T-helper 17 cell (primary cell): ENCODE measurements at regions not wholly inside any gene's neighbourhood (a gene's known extent, or its start where the extent isn't known, plus 50 kb on each side); places are given as distances from the start of the nearest gene placed in this dataset.

Experiments
- ATAC-seq: fragments of 150-1000 bp; cut with Tn5 transposase; 2 replicates; pipeline ENCODE4 v1.10.0; 2021; ENCODE audit warnings: mild to moderate bottlenecking, moderate library complexity
- DNase-seq, 3 donors: peaks; one replicate each; pipeline versions ENCODE4 v3.0.0 to v3.0.0-alpha.2; 2020 to 2021
- H3K9me3 ChIP-seq: one replicate; pipeline ENCODE4 v1.7.0; 2013; ENCODE audit warnings: low read length, mild to moderate bottlenecking; ENCODE audit not compliant: control insufficient read depth, poor library complexity, severe bottlenecking
- H3K27ac Mint-ChIP-seq: one replicate; pipeline ENCODE4 v1.8.0; 2022; ENCODE audit warnings: mild to moderate bottlenecking, moderate library complexity, mixed read lengths
- H3K27me3 Mint-ChIP-seq: one replicate; pipeline ENCODE4 v1.8.0; 2022; ENCODE audit warnings: mixed read lengths
- H3K36me3 Mint-ChIP-seq: one replicate; pipeline ENCODE4 v1.8.0; 2022; ENCODE audit warnings: low read depth, mixed read lengths
- H3K4me1 Mint-ChIP-seq: one replicate; pipeline ENCODE4 v1.8.0; 2022; ENCODE audit warnings: mild to moderate bottlenecking, mixed read lengths
- H3K4me3 Mint-ChIP-seq: one replicate; pipeline ENCODE4 v1.8.0; 2022; ENCODE audit warnings: mild to moderate bottlenecking, moderate library complexity, mixed read lengths

- H3K27ac Mint-ChIP-seq: no peak overlapping the region
- ATAC-seq (no peak), DNase-seq (no peak)
- no peak overlapping the region for H3K4me3 Mint-ChIP-seq
- H3K36me3 Mint-ChIP-seq: no peaks in the 10 kb centered on the region
- H3K9me3 ChIP-seq: no peaks in the 10 kb centered on the region
- H3K27me3 Mint-ChIP-seq: peaks cover 46% of the 10 kb centered on the region
- no peaks in the 10 kb centered on the region for H3K4me1 Mint-ChIP-seq
These were observed 113.5 kb downstream of the RIPK4 start for GRCh38 chr21:41653243-41653953.

DNA sequence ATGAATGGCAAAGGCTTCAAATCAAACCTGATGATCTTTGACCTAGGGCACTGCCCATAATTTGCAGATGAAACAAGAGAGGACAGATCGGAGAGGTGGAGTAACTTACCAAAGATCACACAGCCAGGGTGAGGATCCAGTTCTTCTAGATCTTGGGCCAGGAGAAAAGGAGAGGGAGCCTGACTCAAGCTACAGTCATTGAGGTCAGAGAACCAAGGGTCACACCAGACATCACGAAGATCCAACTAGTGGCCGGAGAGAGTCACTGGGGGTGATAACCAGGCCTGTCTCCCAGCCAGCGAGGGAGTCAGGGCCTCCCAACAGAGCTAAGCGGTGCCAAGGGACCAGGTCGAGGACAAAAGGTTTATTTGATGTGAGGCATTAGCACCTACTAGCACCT is 115.0 kb downstream of the RIPK4 start:
- Mint-ChIP-seq H3K36me3 (no peaks in the 10 kb centered on the region), H3K27ac (no peak overlapping the region), H3K4me1 (no peaks in the 10 kb centered on the region), H3K4me3 (no peak overlapping the region), H3K27me3 (peaks cover 48% of the 10 kb centered on the region)
- no peak for ATAC-seq
- H3K9me3 ChIP-seq: no peaks in the 10 kb centered on the region
- DNase-seq: no peak

DNA sequence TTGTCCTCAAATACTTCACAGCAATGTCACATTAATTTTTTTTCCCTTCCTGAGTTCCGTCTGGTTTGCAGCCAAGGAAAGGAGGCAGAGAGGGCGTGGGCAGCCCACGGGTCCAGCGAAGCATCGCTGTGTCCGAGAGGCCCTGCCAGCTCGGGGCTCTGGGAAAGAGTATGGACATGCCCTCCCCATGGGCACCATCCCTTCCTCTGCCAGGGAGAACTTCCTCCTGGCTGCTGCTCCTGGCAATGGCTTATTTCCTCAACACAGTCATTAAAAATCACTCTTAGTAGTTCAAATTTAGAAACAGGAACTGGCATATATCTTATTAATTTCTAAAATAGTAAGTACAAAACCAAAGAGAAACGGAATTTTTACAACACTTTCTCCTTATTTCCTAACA is 115.4 kb downstream of the RIPK4 start:
- Mint-ChIP-seq H3K36me3 (no peaks in the 10 kb centered on the region), H3K27ac (no peak overlapping the region), H3K27me3 (peaks cover 46% of the 10 kb centered on the region), H3K4me3 (no peak overlapping the region), H3K4me1 (no peaks in the 10 kb centered on the region)
- no peak for DNase-seq
- H3K9me3 ChIP-seq: no peaks in the 10 kb centered on the region
- ATAC-seq: no peak

GRCh38 chr21:41650526-41651145 is 116.2 kb downstream of the RIPK4 start:
- Mint-ChIP-seq H3K4me1 (no peaks in the 10 kb centered on the region), H3K27me3 (peaks cover 42% of the 10 kb centered on the region), H3K27ac (no peak overlapping the region), H3K4me3 (no peak overlapping the region), H3K36me3 (no peaks in the 10 kb centered on the region)
- ATAC-seq: no peak
- DNase-seq: no peak
- H3K9me3 ChIP-seq: no peaks in the 10 kb centered on the region

DNA sequence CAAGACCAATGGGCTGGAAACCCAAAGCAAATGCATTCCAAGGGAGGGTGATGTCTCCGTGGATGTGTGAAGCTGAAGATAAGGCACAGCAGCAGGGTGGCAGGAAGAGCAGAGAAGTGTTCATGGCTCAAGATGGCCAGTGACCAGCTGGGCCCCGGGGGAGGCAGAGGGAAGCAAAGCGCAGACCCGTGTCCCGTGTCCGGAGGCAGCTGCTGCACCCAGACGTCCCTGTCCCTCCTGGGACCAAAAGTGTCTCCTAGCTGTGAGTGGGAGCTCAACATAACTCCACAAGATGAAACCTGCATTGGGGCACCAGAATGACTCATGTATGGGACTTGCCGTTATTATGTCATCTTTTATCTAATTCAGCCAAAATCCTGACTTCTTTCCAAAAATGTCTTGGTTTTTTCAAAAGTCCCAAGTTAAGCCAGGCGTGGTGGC is 118.2 kb downstream of the RIPK4 start:
- Mint-ChIP-seq H3K4me1 (no peaks in the 10 kb centered on the region), H3K27me3 (peaks cover 29% of the 10 kb centered on the region), H3K4me3 (no peak overlapping the region), H3K36me3 (no peaks in the 10 kb centered on the region), H3K27ac (no peak overlapping the region)
- no peak for ATAC-seq
- H3K9me3 ChIP-seq: no peaks in the 10 kb centered on the region
- DNase-seq: no peak

DNA sequence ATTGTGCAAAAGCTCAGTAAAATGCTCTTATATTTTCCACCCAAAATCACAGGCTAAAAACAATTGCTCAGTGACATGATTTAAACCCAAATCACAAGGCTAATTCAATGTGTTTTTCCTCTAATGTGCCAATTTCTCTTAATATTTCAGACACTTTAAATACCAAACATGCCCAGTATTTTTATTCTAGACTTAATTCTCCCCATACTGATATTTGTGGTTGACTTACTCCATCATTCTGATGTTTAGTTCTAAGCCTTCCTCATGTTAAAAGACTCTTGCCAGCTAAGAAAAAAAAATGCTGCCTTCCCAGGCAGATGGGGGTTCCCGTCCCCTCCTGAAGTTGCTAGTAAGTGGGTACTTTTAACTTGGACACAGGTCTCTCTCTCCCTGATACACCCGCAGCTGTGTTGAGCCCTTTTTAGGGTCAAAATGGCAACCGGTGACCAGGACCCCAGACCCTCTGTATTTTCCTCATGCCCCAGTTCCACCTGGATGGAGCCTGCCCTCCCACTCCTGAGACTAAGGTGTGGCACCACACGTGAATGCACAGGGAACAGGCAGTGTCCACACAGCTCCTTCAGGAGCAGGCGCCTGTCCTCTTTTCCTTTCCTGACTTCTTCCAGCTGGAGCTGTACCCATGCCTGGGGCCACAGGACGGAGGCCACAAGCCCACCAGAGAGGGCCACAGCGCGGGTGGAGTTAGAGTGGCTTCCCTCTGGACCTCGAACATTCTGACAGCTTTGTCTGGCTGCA is 118.9 kb downstream of the RIPK4 start:
- H3K9me3 ChIP-seq: no peaks in the 10 kb centered on the region
- Mint-ChIP-seq H3K4me1 (no peaks in the 10 kb centered on the region), H3K4me3 (no peak overlapping the region), H3K36me3 (no peaks in the 10 kb centered on the region), H3K27me3 (peaks cover 35% of the 10 kb centered on the region), H3K27ac (no peak overlapping the region)
- DNase-seq: no peak
- no peak for ATAC-seq

GRCh38 chr21:41643246-41643966 is 123.4 kb downstream of the RIPK4 start:
- DNase-seq (no peak), ATAC-seq (no peak)
- H3K36me3 Mint-ChIP-seq: no peaks in the 10 kb centered on the region
- H3K27ac Mint-ChIP-seq: no peak overlapping the region
- H3K27me3 Mint-ChIP-seq: peaks cover 53% of the 10 kb centered on the region
- no peaks in the 10 kb centered on the region for H3K9me3 ChIP-seq
- H3K4me1 Mint-ChIP-seq: no peaks in the 10 kb centered on the region
- no peak overlapping the region for H3K4me3 Mint-ChIP-seq

GRCh38 chr21:41641821-41642701 is 124.8 kb downstream of the RIPK4 start:
- DNase-seq (no peak), ATAC-seq (no peak)
- peaks cover 45% of the 10 kb centered on the region for H3K27me3 Mint-ChIP-seq
- no peak overlapping the region for H3K4me3 Mint-ChIP-seq
- no peaks in the 10 kb centered on the region for H3K9me3 ChIP-seq
- no peaks in the 10 kb centered on the region for H3K36me3 Mint-ChIP-seq
- no peak overlapping the region for H3K27ac Mint-ChIP-seq
- H3K4me1 Mint-ChIP-seq: no peaks in the 10 kb centered on the region

- no peaks in the 10 kb centered on the region for H3K36me3 Mint-ChIP-seq
- no peak overlapping the region for H3K4me3 Mint-ChIP-seq
- peaks cover 45% of the 10 kb centered on the region for H3K27me3 Mint-ChIP-seq
- no peak for DNase-seq
- no peak for ATAC-seq
- H3K27ac Mint-ChIP-seq: no peak overlapping the region
- H3K9me3 ChIP-seq: no peaks in the 10 kb centered on the region
- no peaks in the 10 kb centered on the region for H3K4me1 Mint-ChIP-seq
These were observed 125.4 kb downstream of the RIPK4 start for GRCh38 chr21:41641510-41641815.

DNA sequence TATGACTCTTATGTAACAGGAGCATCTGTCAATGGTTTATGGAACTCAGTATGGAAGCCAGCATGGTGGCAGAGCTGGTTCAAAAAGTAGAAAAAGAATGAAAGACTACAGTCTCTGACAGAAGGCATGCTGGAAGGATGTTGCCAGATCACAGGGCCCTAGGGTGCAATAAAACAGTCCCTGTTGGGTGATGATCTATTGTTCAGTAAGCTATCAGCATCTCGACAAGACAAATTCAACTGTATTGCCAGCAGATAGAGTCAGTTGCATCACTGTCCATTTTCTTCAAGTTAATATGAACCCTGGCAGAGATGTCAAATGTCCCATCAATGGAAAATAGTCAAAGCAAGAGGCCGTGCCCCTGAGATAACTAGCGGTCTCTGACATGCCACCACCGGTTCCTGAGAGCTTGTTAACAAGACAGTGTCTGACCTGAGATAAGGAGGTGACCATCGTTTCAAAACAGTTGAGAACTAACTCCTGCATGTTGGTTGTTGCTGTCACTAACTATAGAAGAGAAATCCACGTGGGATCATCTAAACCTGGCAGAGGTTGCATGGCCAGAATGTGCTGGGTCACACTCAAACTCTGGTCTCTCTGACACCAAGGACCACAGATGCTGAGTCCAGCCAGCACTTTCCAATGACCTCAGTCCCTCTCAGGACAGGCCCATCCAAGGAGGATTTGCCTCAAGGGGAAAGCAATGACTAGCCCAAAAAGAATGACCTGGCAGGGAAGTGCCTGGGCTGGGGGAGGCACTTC is 125.9 kb downstream of the RIPK4 start:
- no peaks in the 10 kb centered on the region for H3K9me3 ChIP-seq
- Mint-ChIP-seq H3K27ac (no peak overlapping the region), H3K36me3 (no peaks in the 10 kb centered on the region), H3K4me3 (no peak overlapping the region), H3K4me1 (no peaks in the 10 kb centered on the region), H3K27me3 (peaks cover 45% of the 10 kb centered on the region)
- ATAC-seq (no peak), DNase-seq (no peak)

DNA sequence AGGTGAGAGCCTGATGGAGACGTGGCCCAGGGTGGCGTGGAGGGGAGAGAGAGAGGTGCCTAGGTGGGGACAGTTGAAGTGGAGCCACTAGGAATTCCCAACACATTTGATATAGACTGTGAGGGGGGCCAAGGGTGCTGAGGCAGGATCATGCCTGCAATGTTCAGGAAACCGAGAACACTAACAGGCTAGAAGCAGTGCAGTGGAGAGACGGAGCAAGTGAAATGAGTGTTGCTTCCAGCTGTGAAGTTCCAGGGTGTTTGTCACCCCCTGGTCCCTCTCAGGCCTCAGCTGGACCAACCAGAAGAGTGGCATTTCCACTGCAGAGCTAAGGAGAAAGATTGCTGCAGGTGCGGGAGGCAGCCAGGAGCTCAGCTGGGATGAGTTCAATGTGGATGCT is 127.1 kb downstream of the RIPK4 start:
- Mint-ChIP-seq H3K27me3 (peaks cover 45% of the 10 kb centered on the region), H3K4me1 (no peaks in the 10 kb centered on the region), H3K4me3 (no peak overlapping the region), H3K27ac (no peak overlapping the region), H3K36me3 (peaks cover 3% of the 10 kb centered on the region)
- H3K9me3 ChIP-seq: no peaks in the 10 kb centered on the region
- ATAC-seq: no peak
- no peak for DNase-seq

GRCh38 chr21:41639336-41639735 is 127.5 kb downstream of the RIPK4 start:
- Mint-ChIP-seq H3K27me3 (peaks cover 45% of the 10 kb centered on the region), H3K36me3 (peaks cover 3% of the 10 kb centered on the region), H3K4me1 (no peaks in the 10 kb centered on the region), H3K4me3 (no peak overlapping the region), H3K27ac (no peak overlapping the region)
- H3K9me3 ChIP-seq: no peaks in the 10 kb centered on the region
- DNase-seq (no peak), ATAC-seq (no peak)
